Activated naive CD8-positive, alpha-beta T cell treated with anti-CD3 and anti-CD28 coated beads, Interleukin-2, amount 50 U/mL, for 24 hours (primary cell): ENCODE measurements at regions not wholly inside any gene's neighbourhood (a gene's known extent, or its start where the extent isn't known, plus 50 kb on each side); places are given as distances from the start of the nearest gene placed in this dataset.
"Not testable (repeated sequence)": the region's sequence is repeated elsewhere in the genome, so short reads cannot be mapped to it uniquely, and the experiment has no call there.

Experiments
- ATAC-seq: fragments of 150-1000 bp; cut with Tn5 transposase; one replicate; pipeline ENCODE4 v1.10.0; 2021
- DNase-seq: peaks from one replicate; pipeline ENCODE4 v3.0.0; 2021
- H3K27ac Mint-ChIP-seq: one replicate; pipeline ENCODE4 v1.8.0; 2021; ENCODE audit warnings: mild to moderate bottlenecking, mixed read lengths
- H3K27me3 Mint-ChIP-seq: one replicate; pipeline ENCODE4 v1.8.0; 2021; ENCODE audit warnings: mixed read lengths
- H3K36me3 Mint-ChIP-seq: one replicate; pipeline ENCODE4 v1.8.0; 2021; ENCODE audit warnings: low read depth, mixed read lengths
- H3K4me1 Mint-ChIP-seq: one replicate; pipeline ENCODE4 v1.8.0; 2021; ENCODE audit warnings: mixed read lengths
- H3K4me3 Mint-ChIP-seq: one replicate; pipeline ENCODE4 v1.8.0; 2021; ENCODE audit warnings: mild to moderate bottlenecking, moderate library complexity, mixed read lengths
- H3K9me3 Mint-ChIP-seq: one replicate; pipeline ENCODE4 v1.8.0; 2021; ENCODE audit warnings: mixed read lengths

DNA sequence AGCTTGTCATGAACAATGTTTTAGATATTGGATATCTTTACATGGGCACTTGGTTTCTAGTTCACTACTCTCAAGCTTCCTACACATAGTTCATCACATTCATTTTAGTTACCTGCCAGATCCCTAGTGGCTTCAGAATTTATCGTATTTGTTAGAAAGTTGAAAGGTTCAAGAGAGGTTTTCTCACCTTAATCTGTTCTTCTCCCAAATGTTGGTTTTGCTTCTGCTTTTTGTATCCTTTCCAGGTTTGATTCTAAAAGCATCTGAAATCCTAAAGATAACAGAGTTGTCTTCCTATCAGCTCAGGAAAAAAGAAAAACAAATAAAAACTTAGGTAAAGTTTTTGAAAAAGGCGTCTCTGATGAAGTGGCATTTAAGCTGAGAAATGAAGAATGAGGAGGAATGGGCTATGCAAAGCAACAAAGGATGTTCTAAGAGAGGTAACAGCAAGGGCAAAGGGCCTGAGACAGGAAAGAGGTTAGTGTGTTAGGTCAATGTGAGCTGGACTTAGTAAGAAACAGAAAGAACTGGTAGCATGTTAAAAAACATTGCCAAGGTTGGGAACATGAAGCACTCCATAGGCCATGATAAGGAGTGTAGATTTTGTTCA is 104.7 kb upstream of the CMC1 start:
- Mint-ChIP-seq H3K36me3 (no peaks in the 10 kb centered on the region), H3K9me3 (no peaks in the 10 kb centered on the region), H3K27ac (no peak overlapping the region), H3K4me1 (no peaks in the 10 kb centered on the region), H3K4me3 (no peak overlapping the region), H3K27me3 (no peaks in the 10 kb centered on the region)
- no peak for DNase-seq
- no peak for ATAC-seq

DNA sequence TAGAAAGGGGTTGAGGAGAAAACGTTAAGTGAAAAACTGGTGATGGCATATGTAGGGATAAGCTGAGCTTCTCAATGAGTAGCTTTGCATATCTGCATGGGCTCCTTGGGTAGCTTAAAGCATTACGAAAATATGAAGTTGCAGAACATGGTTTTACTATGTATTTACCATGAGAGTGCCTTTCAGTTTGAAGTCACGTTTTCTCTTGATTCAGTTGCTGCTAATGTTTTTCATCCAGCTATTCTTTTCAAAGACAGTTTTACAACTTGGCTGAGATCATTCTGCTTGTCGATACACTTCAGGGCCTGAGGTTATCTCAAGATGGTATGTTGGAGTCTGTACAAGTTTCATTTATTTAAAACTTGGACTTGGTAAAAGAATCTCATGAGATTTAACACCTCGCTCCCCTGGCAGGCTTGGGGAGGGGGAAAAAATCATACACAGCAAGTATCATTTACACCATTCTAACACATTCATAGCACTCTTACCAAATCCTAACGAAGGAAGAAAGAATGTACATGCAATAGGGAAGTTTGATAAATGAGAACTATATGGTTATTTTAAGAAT is 103.3 kb upstream of the CMC1 start:
- H3K9me3 Mint-ChIP-seq, result no peaks in the 10 kb centered on the region

DNA sequence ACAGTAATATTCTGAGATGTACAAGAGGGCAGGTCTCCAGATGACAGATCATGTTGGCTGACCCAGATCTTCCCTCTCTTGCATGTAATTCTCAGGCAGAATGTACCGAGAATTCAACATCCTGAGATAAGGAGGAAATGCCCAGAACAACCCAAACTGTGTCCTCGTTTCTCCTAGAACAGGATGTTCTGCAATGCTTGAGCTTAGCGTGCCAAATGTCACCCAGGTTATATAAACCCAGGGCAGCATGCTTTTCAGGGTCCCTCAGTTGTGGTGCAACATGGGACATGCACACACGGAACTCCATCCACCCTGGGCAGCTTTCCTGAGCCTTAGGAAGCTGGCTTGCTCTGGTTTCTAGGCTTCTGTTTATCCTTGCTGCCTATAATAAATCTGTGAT is 102.1 kb upstream of the CMC1 start:
- Mint-ChIP-seq H3K27me3 (no peaks in the 10 kb centered on the region), H3K4me3 (no peak overlapping the region), H3K27ac (no peak overlapping the region), H3K9me3 (no peaks in the 10 kb centered on the region), H3K36me3 (no peaks in the 10 kb centered on the region), H3K4me1 (no peaks in the 10 kb centered on the region)
- no peak for DNase-seq
- no peak for ATAC-seq

More for the DNA sequence above, 103.3 kb upstream of the CMC1 start:
- Mint-ChIP-seq H3K4me1 (no peaks in the 10 kb centered on the region), H3K36me3 (no peaks in the 10 kb centered on the region), H3K27ac (no peak overlapping the region), H3K27me3 (no peaks in the 10 kb centered on the region), H3K4me3 (no peak overlapping the region)
- DNase-seq, result no peak
- ATAC-seq, result no peak

DNA sequence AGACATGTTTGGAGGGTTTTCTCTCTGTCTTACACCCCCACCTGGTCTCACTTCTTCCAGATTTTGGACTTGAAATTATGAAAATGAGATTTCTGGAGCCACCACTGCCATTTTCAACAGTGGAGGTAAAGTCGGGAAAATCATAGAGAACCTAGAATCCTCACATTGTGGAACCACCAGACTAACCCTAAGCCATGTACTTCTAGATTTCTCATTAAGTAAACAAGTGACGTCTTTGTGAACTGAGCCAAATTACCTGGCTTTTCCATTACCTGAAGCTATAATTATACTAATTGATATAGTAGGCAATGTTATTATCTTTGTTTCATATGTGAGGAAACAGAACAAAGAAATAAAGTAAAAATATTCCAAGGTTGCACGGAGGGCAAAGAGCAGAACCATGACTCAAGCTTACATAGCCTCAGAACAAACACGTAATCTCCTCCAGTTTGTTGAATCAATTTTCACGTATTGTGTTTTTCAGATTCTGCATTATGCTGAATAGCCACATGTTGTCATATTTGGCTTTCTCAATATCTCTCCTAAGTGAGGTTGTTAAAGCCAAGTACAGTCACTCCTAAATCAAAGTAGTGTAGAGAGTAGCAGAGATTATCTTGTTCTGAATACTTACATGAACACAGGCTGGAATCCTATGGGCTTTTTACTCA is 101.3 kb upstream of the CMC1 start:
- H3K9me3 Mint-ChIP-seq, result no peaks in the 10 kb centered on the region
- H3K27me3 Mint-ChIP-seq, result no peaks in the 10 kb centered on the region
- no peaks in the 10 kb centered on the region for H3K4me1 Mint-ChIP-seq
- H3K36me3 Mint-ChIP-seq, result no peaks in the 10 kb centered on the region
- H3K27ac Mint-ChIP-seq, result no peak overlapping the region
- no peak overlapping the region for H3K4me3 Mint-ChIP-seq
- DNase-seq (no peak), ATAC-seq (no peak)

DNA sequence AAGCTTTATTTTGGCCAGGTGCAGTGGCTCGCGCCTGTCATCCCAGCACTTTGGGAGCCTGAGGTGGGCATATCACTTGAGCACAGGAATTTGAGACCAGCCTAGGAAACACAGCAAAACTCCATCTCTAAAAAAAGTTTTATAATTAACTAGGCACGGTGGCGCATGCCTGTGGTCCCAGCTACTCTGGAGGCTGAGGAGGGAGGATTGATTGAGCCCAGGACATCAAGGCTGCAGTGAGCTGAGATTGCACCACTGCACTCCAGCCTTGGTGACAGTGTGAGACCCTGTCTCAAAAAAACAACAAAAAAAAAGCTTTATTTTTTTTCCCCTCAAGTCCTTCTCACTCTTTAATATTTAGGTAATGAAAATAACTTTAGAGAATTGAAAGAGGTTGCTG is 100.8 kb upstream of the CMC1 start:
- Mint-ChIP-seq H3K4me1 (no peaks in the 10 kb centered on the region), H3K27me3 (no peaks in the 10 kb centered on the region), H3K36me3 (no peaks in the 10 kb centered on the region), H3K27ac (no peak overlapping the region), H3K4me3 (no peak overlapping the region), H3K9me3 (no peaks in the 10 kb centered on the region)
- ATAC-seq, result no peak
- DNase-seq, result no peak

DNA sequence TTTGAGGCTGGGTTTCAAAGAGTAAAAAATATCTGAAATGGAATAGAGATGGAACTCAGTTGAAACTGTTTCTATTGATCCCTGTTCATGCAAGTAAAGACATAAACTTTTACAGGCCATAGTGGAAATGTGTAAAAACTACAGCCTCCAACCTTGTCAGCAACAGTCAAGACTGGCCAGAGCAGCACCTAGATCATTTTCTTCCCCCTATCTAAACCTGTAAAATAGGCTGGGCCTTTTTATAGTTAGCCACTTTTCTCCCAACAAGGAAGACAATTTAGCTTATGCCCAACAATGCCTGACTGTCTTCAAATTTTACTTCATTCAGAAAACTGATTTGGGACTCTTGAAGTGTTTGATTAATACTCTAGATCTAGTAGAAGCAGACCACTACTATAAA is 91.5 kb upstream of the CMC1 start:
- Mint-ChIP-seq H3K9me3 (no peaks in the 10 kb centered on the region), H3K4me3 (no peak overlapping the region), H3K27me3 (no peaks in the 10 kb centered on the region), H3K36me3 (no peaks in the 10 kb centered on the region), H3K4me1 (peaks cover 9% of the 10 kb centered on the region), H3K27ac (no peak overlapping the region)
- no peak for DNase-seq
- ATAC-seq, result no peak

DNA sequence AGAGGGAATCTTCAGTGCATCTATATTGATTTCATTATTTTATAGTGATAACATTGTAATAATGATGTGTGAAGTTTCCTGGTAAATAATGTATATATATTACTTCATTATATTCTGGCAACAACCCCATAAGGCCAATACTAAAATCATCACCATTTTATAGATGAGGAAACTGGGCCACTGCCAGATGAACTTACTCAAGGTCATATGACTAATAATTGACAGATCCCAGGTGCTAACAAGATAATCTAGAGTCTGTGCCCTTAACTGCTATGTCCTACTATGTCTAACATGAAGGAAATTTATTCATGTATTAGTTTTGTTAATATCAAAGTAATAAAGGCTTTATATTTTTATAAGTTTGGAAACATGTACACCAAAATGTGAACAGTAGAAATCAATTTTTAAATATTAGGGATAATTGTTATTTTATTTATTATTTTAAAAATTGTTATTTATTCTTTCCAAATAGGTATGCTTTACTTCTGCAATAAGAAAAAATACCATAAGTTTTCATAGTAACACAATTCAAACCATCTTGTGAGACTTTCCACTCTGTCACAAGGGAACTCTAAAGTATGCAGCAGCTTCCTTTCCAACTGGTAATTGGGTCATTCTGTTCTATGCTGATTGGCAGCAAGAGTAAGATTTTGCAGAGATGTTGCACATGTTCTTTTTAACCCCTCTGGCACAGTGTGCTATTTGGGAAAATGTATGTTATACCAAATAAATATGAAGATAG is 90.8 kb upstream of the CMC1 start:
- no peaks in the 10 kb centered on the region for H3K36me3 Mint-ChIP-seq
- H3K4me1 Mint-ChIP-seq, result peaks cover 9% of the 10 kb centered on the region
- H3K27me3 Mint-ChIP-seq, result no peaks in the 10 kb centered on the region
- ATAC-seq, result no peak
- no peak overlapping the region for H3K4me3 Mint-ChIP-seq
- H3K9me3 Mint-ChIP-seq, result no peaks in the 10 kb centered on the region
- DNase-seq, result no peak
- H3K27ac Mint-ChIP-seq, result no peak overlapping the region

DNA sequence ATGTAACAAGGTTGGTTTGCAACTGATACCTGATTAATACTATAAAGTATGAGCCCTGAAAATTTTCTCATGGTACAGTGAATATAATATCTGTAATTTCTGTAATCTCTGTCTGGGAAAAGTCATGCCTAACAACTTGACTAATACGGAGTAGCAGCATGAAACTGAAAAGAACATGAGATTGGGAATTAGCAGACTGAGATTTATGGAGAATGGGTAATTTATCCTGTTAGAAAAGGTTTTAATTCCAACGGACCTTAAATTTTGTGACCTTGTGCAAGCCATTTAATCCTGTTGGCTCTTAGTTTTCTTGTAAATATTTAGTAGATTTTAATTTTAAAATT is 90.2 kb upstream of the CMC1 start:
- DNase-seq (no peak), ATAC-seq (no peak)
- H3K27me3 Mint-ChIP-seq, result no peaks in the 10 kb centered on the region
- no peak overlapping the region for H3K27ac Mint-ChIP-seq
- H3K4me1 Mint-ChIP-seq, result peaks cover 9% of the 10 kb centered on the region
- H3K9me3 Mint-ChIP-seq, result no peaks in the 10 kb centered on the region
- no peaks in the 10 kb centered on the region for H3K36me3 Mint-ChIP-seq
- no peak overlapping the region for H3K4me3 Mint-ChIP-seq

DNA sequence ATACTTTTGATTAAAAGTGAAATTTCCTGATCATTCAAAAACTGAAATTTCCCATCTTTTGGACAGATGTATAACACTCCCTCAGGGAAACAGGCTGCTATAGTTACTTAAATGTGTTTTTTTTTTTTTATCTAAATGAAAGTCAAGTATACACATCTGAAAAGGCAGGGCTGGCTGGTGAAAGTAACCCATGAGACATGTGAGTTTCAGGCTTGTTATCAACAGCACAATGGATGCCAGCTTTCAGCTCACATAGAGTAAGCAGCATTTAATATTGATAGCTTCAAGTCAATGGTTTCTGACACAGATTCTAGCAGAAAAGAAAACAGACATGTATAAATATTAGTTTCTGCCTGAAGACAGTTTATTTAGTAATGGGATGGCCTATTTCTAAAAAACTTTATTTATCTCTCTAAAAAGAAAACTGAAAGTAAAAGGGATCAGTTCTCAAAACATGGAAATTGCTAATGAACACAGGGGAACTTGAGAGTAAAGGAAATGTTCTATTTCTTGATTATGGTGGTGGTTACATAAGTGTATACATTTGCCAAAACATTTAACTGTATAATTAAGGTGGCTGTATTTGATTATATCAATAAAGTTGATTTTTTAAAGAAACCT is 89.7 kb upstream of the CMC1 start:
- no peak overlapping the region for H3K27ac Mint-ChIP-seq
- ATAC-seq, result no peak
- no peaks in the 10 kb centered on the region for H3K27me3 Mint-ChIP-seq
- peak overlapping the region; percentile 43 for H3K4me3 Mint-ChIP-seq
- H3K36me3 Mint-ChIP-seq, result no peaks in the 10 kb centered on the region
- H3K9me3 Mint-ChIP-seq, result no peaks in the 10 kb centered on the region
- no peak for DNase-seq
- peaks cover 9% of the 10 kb centered on the region for H3K4me1 Mint-ChIP-seq

DNA sequence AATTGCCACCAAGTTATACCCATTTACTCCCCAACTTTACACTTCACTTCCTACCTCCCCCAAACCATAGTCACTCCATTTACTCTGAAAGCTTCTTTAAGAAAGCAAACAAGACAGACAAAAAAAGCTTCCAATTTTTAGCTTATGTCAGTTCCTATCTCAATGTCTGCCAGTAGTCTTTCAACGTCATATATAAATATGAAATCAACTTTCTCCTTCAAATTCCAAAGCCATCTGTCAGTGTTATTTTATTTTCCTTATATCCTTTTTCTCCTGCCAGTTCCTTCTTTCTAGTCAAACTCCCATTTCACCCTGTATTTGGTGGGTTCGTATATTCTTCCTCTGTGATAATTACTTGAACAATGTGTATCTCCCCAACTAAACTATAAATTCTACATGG is 85.8 kb upstream of the CMC1 start:
- ATAC-seq, result no peak
- peaks cover 14% of the 10 kb centered on the region for H3K9me3 Mint-ChIP-seq
- H3K36me3 Mint-ChIP-seq, result peaks cover 2% of the 10 kb centered on the region
- DNase-seq, result no peak
- no peak overlapping the region for H3K4me3 Mint-ChIP-seq
- no peak overlapping the region for H3K27ac Mint-ChIP-seq
- peaks cover 9% of the 10 kb centered on the region for H3K4me1 Mint-ChIP-seq
- H3K27me3 Mint-ChIP-seq, result no peaks in the 10 kb centered on the region

DNA sequence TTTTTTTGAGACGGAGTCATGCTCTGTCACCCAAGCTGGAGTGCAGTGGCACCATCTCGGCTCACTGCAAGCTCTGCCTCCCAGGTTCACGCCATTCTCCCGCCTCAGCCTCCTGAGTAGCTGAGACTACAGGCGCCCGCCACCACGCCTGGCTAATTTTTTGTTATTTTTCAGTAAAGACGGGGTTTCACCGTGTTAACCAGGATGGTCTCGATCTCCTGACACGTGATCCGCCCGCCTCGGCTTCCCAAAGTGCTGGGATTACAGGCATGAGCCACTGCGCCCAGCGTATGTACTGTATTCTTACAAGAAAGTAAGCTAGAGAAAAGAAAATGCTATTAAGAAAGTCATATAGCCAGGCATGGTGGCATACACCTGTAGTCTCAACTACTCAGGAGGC is 84.8 kb upstream of the CMC1 start:
- not testable (repeated sequence) for H3K27me3 Mint-ChIP-seq, DNase-seq, H3K4me3 Mint-ChIP-seq, H3K4me1 Mint-ChIP-seq, H3K27ac Mint-ChIP-seq, ATAC-seq, H3K36me3 Mint-ChIP-seq
- H3K9me3 Mint-ChIP-seq, result peaks cover 14% of the 10 kb centered on the region

DNA sequence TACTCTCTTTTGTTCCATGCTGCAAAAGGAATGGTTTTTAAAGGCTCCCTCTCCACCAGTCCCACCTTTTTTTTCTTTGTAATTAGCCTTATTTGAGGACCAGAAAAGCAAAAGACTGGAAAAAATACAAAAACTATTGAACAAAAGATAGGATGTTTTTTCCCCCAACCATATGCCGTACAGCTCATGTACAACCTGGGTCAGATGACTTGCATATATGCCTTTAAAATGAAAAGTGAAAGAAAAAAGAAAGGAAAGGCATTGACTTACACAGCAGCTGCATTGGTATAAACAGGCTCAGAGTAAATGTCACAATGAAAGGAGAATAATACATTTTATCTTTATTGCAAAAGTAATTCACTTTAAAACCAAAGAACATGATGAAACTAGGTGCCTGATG is 69.5 kb upstream of the CMC1 start:
- peak overlapping the region; percentile 79 for H3K27ac Mint-ChIP-seq
- DNase-seq (no peak), ATAC-seq (peak; percentile 92)
- H3K27me3 Mint-ChIP-seq, result no peaks in the 10 kb centered on the region
- H3K4me3 Mint-ChIP-seq, result peak overlapping the region; percentile 24
- peaks cover 4% of the 10 kb centered on the region for H3K36me3 Mint-ChIP-seq
- H3K9me3 Mint-ChIP-seq, result no peaks in the 10 kb centered on the region
- peaks cover 12% of the 10 kb centered on the region for H3K4me1 Mint-ChIP-seq

DNA sequence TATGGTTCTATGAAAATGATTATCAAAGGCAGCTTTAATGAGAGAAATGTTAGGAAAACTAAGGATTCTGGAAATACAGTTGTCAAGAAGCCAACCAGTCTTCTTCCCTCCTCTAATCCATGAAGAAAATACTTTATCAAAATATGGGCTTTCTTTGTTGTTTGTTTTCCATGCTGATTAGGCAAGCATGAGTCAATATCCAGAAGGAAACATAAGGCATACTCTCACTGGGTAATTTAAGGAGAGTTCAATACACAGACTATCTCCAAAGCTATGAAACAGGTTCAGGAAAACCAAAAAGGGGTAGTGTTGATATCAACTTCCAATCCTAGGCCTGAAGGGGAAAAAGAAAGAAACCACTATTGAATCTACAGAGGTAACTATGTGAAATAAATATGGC is 68.7 kb upstream of the CMC1 start:
- H3K27me3 Mint-ChIP-seq, result no peaks in the 10 kb centered on the region
- no peaks in the 10 kb centered on the region for H3K9me3 Mint-ChIP-seq
- peaks cover 4% of the 10 kb centered on the region for H3K36me3 Mint-ChIP-seq
- H3K27ac Mint-ChIP-seq, result no peak overlapping the region
- H3K4me3 Mint-ChIP-seq, result no peak overlapping the region
- H3K4me1 Mint-ChIP-seq, result peaks cover 12% of the 10 kb centered on the region
- ATAC-seq (no peak), DNase-seq (no peak)

DNA sequence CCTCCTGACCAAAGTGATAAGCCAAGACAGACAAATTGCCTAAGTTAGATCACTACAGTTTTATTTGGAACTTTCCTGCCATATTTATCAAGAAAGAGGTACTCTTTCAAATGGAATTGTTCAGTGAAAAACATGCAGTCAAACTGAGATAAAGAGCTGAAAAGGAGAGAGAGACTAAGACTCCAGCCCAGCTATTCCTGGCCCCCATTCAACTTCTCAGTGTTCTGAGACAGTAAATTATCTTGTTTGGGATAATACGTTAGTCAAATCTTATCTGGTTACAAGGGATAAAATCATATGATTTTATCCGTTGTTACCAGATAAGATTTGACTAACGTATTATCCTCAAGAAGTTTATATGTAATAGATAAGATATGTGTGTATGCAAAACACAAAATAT is 67.6 kb upstream of the CMC1 start:
- H3K27ac Mint-ChIP-seq, result no peak overlapping the region
- H3K36me3 Mint-ChIP-seq, result peaks cover 4% of the 10 kb centered on the region
- H3K27me3 Mint-ChIP-seq, result no peaks in the 10 kb centered on the region
- H3K4me3 Mint-ChIP-seq, result no peak overlapping the region
- ATAC-seq (no peak), DNase-seq (no peak)
- peaks cover 12% of the 10 kb centered on the region for H3K4me1 Mint-ChIP-seq
- H3K9me3 Mint-ChIP-seq, result no peaks in the 10 kb centered on the region

DNA sequence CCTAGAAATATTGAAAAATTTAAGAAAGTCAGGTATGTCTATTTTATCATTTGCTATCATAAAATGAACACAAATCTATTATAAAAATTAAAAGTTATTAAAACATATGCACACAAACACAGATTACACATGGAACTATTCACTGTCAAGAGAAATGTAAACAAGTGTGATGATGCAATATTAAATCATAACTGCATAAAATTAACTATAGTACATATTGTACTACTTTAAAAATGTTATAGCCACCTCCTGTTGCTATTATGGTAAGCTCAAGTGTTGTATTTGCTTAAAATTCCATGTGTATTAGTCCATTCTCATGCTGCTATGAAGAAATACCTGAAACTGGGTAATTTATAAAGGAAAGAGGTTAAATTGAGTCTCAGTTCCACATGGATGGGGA is 54.7 kb upstream of the CMC1 start:
- no peak for DNase-seq
- Mint-ChIP-seq H3K4me1 (no peaks in the 10 kb centered on the region), H3K4me3 (no peak overlapping the region), H3K36me3 (peaks cover 3% of the 10 kb centered on the region), H3K27me3 (no peaks in the 10 kb centered on the region), H3K27ac (no peak overlapping the region), H3K9me3 (no peaks in the 10 kb centered on the region)
- no peak for ATAC-seq
